GM12878 (cell line): ENCODE measurements at regions not wholly inside any gene's neighbourhood (a gene's known extent, or its start where the extent isn't known, plus 50 kb on each side); places are given as distances from the start of the nearest gene placed in this dataset.

Experiments
- ATAC-seq: fragments of 200-7000 bp; cut with Tn5 transposase; 3 replicates; pipeline ENCODE4 v1.9.1; 2020; ENCODE audit warnings: mild to moderate bottlenecking, moderate library complexity
- BruUV-seq: library from RNA; stranded (reverse); fragments of 400-500 nt; replicated peaks from 2 replicates; lab custom pipeline; 2021; lab: Mats Ljungman, UMichigan
- CTCF ChIA-PET: fragments of 300-600 bp; sonication (Branson Sonifier 250); formaldehyde crosslinking; extraction: SDS; loops from one replicate; lab custom pipeline; 2021; ENCODE audit warnings: inconsistent platforms; lab: Yijun Ruan, JAX
- POLR2A ChIA-PET: fragments of 350-600 bp; formaldehyde crosslinking; extraction: SDS; loops from one replicate; lab custom pipeline; 2021; ENCODE audit warnings: inconsistent platforms; lab: Charles Lee
- RAD21 ChIA-PET: fragments of 300-600 bp; sonication (Branson Sonifier 250); formaldehyde crosslinking; loops from one replicate; lab custom pipeline; 2023; ENCODE audit warnings: antibody characterized with exemption; ENCODE audit not compliant: unreplicated experiment; lab: Charles Lee
- SMC1A ChIA-PET: fragments of 300-600 bp; sonication (Branson Sonifier 250); formaldehyde crosslinking; loops from one replicate; lab custom pipeline; 2023; ENCODE audit not compliant: unreplicated experiment, uncharacterized antibody; lab: Charles Lee
- DNase-seq: peaks from one replicate; pipeline ENCODE4 v3.0.0-alpha.2; 2011; ENCODE audit warnings: low read depth, low spot score
- FAIRE-seq: peaks from 3 replicates; lab custom pipeline; 2011; peaks lifted over from hg19 to GRCh38; lab: Jason Lieb, UNC
- H2AFZ ChIP-seq: 2 replicates; pipeline ENCODE4 v1.6.0; 2011; ENCODE audit warnings: low read depth, low read length, control low read depth; ENCODE audit not compliant: control insufficient read depth
- H3K27ac ChIP-seq: 2 replicates; pipeline ENCODE4 v1.5.1; 2011; ENCODE audit warnings: control low read depth; ENCODE audit not compliant: control insufficient read depth, insufficient read depth
- H3K27me3 ChIP-seq, 2 experiments: replicated peaks in 1 of 2; 2 replicates each; pipeline versions ENCODE4 v1.6.0 to v1.6.1; 2011; ENCODE audit warnings: low read length in 1 of 2; ENCODE audit not compliant: control insufficient read depth in 2 of 2, insufficient read depth in 2 of 2
- H3K36me3 ChIP-seq, 2 experiments: 2 replicates each; pipeline ENCODE4 v1.5.1; 2011; ENCODE audit warnings: low read length in 1 of 2; ENCODE audit not compliant: control insufficient read depth in 2 of 2, insufficient read depth in 2 of 2
- H3K4me1 ChIP-seq: 2 replicates; pipeline ENCODE4 v1.6.1; 2011; ENCODE audit warnings: mild to moderate bottlenecking, low read length, moderate library complexity, mixed read lengths; ENCODE audit not compliant: control insufficient read depth, insufficient read depth
- H3K4me2 ChIP-seq: 2 replicates; pipeline ENCODE4 v1.6.0; 2011; ENCODE audit warnings: control low read depth; ENCODE audit not compliant: control insufficient read depth, insufficient read depth
- H3K4me3 ChIP-seq: fragments of 200-600 bp; sonication (generic); 2 replicates; pipeline ENCODE4 v1.5.1; 2016
- H3K79me2 ChIP-seq: 2 replicates; pipeline ENCODE4 v1.6.0; 2011; ENCODE audit warnings: low read length; ENCODE audit not compliant: control insufficient read depth, insufficient read depth
- H3K9ac ChIP-seq: 2 replicates; pipeline ENCODE4 v1.8.0; 2011; ENCODE audit warnings: low read length, control low read depth, mixed read lengths; ENCODE audit not compliant: control insufficient read depth, insufficient read depth
- H3K9me3 ChIP-seq: replicated peaks from 3 replicates; pipeline ENCODE4 v1.5.1; 2011; ENCODE audit warnings: mild to moderate bottlenecking, low read length; ENCODE audit not compliant: control insufficient read depth, insufficient read depth
- H4K20me1 ChIP-seq: 2 replicates; pipeline ENCODE4 v1.6.0; 2011; ENCODE audit not compliant: control insufficient read depth, insufficient read depth
- CBX3 ChIP-seq: fragments of 200-600 bp; sonication (generic); IDR thresholded peaks from 2 replicates; pipeline ENCODE4 v1.6.1; 2016; ENCODE audit warnings: low read depth, borderline replicate concordance
- IKZF1 ChIP-seq: fragments of 450-650 bp; conservative IDR thresholded peaks from 2 replicates; pipeline ENCODE4 v1.6.1; 2017; ENCODE audit warnings: antibody characterized with exemption, mild to moderate bottlenecking
- MEF2B ChIP-seq: fragments of 450-650 bp; IDR thresholded peaks from 2 replicates; pipeline ENCODE4 v1.6.1; 2018; ENCODE audit warnings: mild to moderate bottlenecking, moderate library complexity; ENCODE audit not compliant: partially characterized antibody, poor library complexity, severe bottlenecking
- RUNX3 ChIP-seq: IDR thresholded peaks from 2 replicates; pipeline ENCODE4 v1.6.1; 2012; ENCODE audit warnings: low read length, inconsistent platforms
- SPI1 ChIP-seq: IDR thresholded peaks from 2 replicates; pipeline ENCODE4 v1.6.1; 2011; ENCODE audit warnings: low read depth, mild to moderate bottlenecking, low read length, moderate library complexity, borderline replicate concordance; ENCODE audit not compliant: insufficient read depth
- ZNF217 ChIP-seq: fragments of 450-650 bp; IDR thresholded peaks from 2 replicates; pipeline ENCODE4 v1.6.1; 2017; ENCODE audit warnings: antibody characterized with exemption, mild to moderate bottlenecking
- WGBS: methylation state at CpG from one replicate; pipeline ENCODE4 v1.1.6; 2016; ENCODE audit warnings: low lambda C conversion rate; ENCODE audit not compliant: insufficient replicate concordance, insufficient coverage; ENCODE audit errors: missing lambda C conversion rate; 5-methylcytosine and 5-hydroxymethylcytosine counted together
- in situ Hi-C: fragments of 300-500 bp; cut with MboI; formaldehyde crosslinking; loops from 9 replicates; pipeline ENCODE4 v1.14.3; 2018; ENCODE audit warnings: mixed read lengths
- intact Hi-C: fragments of 100-400 bp; cut with micrococcal nuclease; formaldehyde crosslinking; loops from one replicate; pipeline ENCODE4 v1.14.2; 2022; ENCODE audit not compliant: unreplicated experiment
- TF ChIP-seq, protein P1 (sequence below): IDR thresholded peaks from 2 replicates; pipeline ENCODE4 v1.6.1; 2011; ENCODE audit warnings: low read depth, low read length, improper control_type of control experiment, borderline replicate concordance
- TF ChIP-seq, protein P2 (sequence below): fragments of 450-650 bp; IDR thresholded peaks from 2 replicates; pipeline ENCODE4 v1.6.1; 2014; ENCODE audit warnings: mild to moderate bottlenecking
- TF ChIP-seq, protein P3 (sequence below): fragments of 450-650 bp; IDR thresholded peaks from 2 replicates; pipeline ENCODE4 v1.6.1; 2017; ENCODE audit warnings: mild to moderate bottlenecking, low read depth, inconsistent platforms; ENCODE audit not compliant: poor library complexity, severe bottlenecking

DNA sequence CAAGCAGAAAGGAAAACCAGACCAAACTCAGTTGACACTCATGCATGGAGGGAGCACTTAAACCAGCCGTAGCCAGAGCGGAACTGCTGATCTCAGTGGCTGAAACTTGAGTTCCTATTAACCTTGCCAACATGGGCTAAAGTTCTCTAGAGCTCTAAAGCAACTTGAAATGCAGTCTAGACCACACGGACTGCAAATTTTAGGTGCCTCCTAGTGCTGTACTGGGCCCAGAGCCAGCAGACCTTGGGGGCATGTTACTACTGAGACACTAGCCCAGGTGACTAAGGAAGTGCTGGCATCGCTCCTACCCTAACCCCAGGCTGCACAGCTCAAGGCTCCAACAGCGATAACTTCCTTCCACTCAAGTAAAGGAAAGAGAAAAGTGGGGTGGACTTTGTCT lies 236.5 kb downstream of the AKAIN1 start:
- intact Hi-C loops = no loop called here
- no peak for TF ChIP-seq MEF2B
- no peak for TF ChIP-seq RUNX3
- TF ChIP-seq ZNF217 = no peak
- TF ChIP-seq IKZF1 = no peak
- TF ChIP-seq, protein P1, sequence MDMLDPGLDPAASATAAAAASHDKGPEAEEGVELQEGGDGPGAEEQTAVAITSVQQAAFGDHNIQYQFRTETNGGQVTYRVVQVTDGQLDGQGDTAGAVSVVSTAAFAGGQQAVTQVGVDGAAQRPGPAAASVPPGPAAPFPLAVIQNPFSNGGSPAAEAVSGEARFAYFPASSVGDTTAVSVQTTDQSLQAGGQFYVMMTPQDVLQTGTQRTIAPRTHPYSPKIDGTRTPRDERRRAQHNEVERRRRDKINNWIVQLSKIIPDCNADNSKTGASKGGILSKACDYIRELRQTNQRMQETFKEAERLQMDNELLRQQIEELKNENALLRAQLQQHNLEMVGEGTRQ = no peak
- TF ChIP-seq, protein P2, sequence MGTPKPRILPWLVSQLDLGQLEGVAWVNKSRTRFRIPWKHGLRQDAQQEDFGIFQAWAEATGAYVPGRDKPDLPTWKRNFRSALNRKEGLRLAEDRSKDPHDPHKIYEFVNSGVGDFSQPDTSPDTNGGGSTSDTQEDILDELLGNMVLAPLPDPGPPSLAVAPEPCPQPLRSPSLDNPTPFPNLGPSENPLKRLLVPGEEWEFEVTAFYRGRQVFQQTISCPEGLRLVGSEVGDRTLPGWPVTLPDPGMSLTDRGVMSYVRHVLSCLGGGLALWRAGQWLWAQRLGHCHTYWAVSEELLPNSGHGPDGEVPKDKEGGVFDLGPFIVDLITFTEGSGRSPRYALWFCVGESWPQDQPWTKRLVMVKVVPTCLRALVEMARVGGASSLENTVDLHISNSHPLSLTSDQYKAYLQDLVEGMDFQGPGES = no peak
- TF ChIP-seq, protein P3, sequence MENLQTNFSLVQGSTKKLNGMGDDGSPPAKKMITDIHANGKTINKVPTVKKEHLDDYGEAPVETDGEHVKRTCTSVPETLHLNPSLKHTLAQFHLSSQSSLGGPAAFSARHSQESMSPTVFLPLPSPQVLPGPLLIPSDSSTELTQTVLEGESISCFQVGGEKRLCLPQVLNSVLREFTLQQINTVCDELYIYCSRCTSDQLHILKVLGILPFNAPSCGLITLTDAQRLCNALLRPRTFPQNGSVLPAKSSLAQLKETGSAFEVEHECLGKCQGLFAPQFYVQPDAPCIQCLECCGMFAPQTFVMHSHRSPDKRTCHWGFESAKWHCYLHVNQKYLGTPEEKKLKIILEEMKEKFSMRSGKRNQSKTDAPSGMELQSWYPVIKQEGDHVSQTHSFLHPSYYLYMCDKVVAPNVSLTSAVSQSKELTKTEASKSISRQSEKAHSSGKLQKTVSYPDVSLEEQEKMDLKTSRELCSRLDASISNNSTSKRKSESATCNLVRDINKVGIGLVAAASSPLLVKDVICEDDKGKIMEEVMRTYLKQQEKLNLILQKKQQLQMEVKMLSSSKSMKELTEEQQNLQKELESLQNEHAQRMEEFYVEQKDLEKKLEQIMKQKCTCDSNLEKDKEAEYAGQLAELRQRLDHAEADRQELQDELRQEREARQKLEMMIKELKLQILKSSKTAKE = no peak
- no peak for TF ChIP-seq SPI1
- no peak for TF ChIP-seq CBX3
- Histone ChIP-seq H2AFZ (no peak overlapping the region), H4K20me1 (no peaks in the 10 kb centered on the region), H3K4me1 (no peaks in the 10 kb centered on the region), H3K79me2 (no peaks in the 10 kb centered on the region), H3K4me2 (no peak overlapping the region), H3K27me3 (no peaks in the 10 kb centered on the region), H3K27ac (no peak overlapping the region), H3K9me3 (no peaks in the 10 kb centered on the region; the same call in 2 of the 3 replicates), H3K9ac (no peak overlapping the region), H3K36me3 (no peaks in the 10 kb centered on the region), H3K4me3 (no peak overlapping the region)
- ChIA-PET RAD21 (no interaction called here), CTCF (no interaction called here), POLR2A (no interaction called here), SMC1A (no interaction called here)
- no peak for DNase-seq
- 7% methylated on average over 5 of the region's 5 CpGs for WGBS
- no peak for ATAC-seq
- in situ Hi-C loops = no loop called here
- FAIRE-seq = no peak
- no TSS peak for BruUV-seq
